BLaER1 treated with 17β-estradiol and CSF1 and Interleukin-3, amounts not matched to agents 10 nM and 100 nM (cell line): ENCODE measurements at regions not wholly inside any gene's neighbourhood (a gene's known extent, or its start where the extent isn't known, plus 50 kb on each side); places are given as distances from the start of the nearest gene placed in this dataset.
A peak's percentile ranks its signal among the peaks of the same experiment; 100 is the strongest.

Source experiments
- H3K27ac ChIP-seq, 11 experiments: shearing (Covaris generic); formaldehyde crosslinking; 2 replicates each; pipeline ENCODE4 v1.8.1; 2022
- H3K27me3 ChIP-seq, 11 experiments: shearing (Covaris generic); formaldehyde crosslinking; 2 replicates each; pipeline ENCODE4 v1.8.1; 2022
- H3K36me3 ChIP-seq, 11 experiments: shearing (Covaris generic); formaldehyde crosslinking; 2 replicates each; pipeline ENCODE4 v1.8.1; 2022
- H3K4me1 ChIP-seq, 10 experiments: shearing (Covaris generic); formaldehyde crosslinking; 2 replicates each; pipeline ENCODE4 v1.8.1; 2022
- H3K4me2 ChIP-seq, 11 experiments: shearing (Covaris generic); formaldehyde crosslinking; 2 replicates each; pipeline ENCODE4 v1.8.1; 2022
- H3K4me3 ChIP-seq, 10 experiments: shearing (Covaris generic); formaldehyde crosslinking; 2 replicates each; pipeline ENCODE4 v1.8.1; 2022
- H3K9ac ChIP-seq, 11 experiments: shearing (Covaris generic); formaldehyde crosslinking; 2 replicates each; pipeline ENCODE4 v1.8.1; 2022
- H3K9me3 ChIP-seq, 11 experiments: shearing (Covaris generic); formaldehyde crosslinking; replicated peaks in 1 of 11; 2 replicates each; pipeline ENCODE4 v1.8.1; 2022
- H4K20me1 ChIP-seq, 11 experiments: shearing (Covaris generic); formaldehyde crosslinking; 2 replicates each; pipeline ENCODE4 v1.8.1; 2022
- Cebpa-rat ChIP-seq, 11 experiments: shearing (Covaris generic); IDR thresholded peaks; 2 replicates each; pipeline ENCODE4 v1.8.1; 2022

DNA sequence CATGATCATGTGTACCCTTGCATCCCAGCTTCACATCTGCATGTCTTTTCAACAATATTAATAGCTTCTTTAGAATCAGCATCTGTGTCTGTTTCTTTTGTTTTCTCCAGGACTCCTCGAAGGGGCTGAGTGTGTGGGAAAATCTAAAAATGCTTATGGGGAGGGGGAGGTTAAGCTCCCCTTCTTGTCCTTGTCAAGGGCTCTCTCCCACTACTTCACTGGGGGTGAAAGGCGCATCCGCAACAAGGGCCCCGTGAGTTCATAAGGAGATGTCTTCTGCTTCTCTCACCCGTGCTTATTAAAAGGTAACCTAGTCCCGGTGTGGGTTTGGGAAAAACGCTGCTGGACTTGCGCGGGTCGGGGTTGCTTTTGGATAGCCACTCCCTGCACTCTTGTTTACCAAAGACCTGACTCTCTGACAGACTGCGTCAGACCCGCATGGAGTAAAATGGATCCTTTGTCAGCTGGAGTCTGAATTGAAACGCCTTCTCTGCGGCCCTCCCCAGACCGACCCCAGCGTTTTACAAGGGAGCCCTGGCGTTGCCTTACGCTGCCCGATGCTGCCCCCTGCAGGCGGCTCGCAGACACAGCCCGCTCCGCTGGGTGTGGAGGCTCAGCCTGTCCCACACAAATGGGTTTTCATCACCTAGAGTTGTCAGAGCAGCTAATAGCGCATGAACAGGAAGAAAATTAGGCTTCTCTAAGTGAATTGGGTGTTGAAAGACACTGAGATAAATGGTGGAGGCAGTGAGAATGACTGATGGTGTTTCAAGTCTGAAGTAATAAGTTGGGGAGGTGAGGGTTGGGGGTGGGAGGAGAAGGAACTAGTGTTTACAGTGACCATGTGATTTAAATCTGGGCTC lies 53.8 kb downstream of the IER5 start:
- no peaks in the 10 kb centered on the region for H4K20me1 ChIP-seq
- peaks cover 49 to 56% (median 51%) of the 10 kb centered on the region in 10 experiments for H3K4me1 ChIP-seq
- TF ChIP-seq Cebpa-rat (IDR thresholded peaks at IDR 0.05), result no peak
- peak overlapping the region; percentile 67 to 99 (median 83) for H3K4me2 ChIP-seq
- H3K9me3 ChIP-seq, result peaks cover 0 to 17% (median 12%) of the 10 kb centered on the region in 11 experiments; a peak in 17 of 22 replicates
- no peaks in the 10 kb centered on the region for H3K27me3 ChIP-seq
- peak overlapping the region in 1 of 10 experiments; percentile 21; a peak in 2 of 20 replicates for H3K4me3 ChIP-seq
- no peaks in the 10 kb centered on the region for H3K36me3 ChIP-seq
- H3K9ac ChIP-seq, result peak overlapping the region in 8 of 11 experiments; percentile 17 to 58 (median 34); a peak in 10 of 22 replicates
- H3K27ac ChIP-seq, result peak overlapping the region in 6 of 11 experiments; percentile 27 to 62 (median 52); a peak in 10 of 22 replicates

DNA sequence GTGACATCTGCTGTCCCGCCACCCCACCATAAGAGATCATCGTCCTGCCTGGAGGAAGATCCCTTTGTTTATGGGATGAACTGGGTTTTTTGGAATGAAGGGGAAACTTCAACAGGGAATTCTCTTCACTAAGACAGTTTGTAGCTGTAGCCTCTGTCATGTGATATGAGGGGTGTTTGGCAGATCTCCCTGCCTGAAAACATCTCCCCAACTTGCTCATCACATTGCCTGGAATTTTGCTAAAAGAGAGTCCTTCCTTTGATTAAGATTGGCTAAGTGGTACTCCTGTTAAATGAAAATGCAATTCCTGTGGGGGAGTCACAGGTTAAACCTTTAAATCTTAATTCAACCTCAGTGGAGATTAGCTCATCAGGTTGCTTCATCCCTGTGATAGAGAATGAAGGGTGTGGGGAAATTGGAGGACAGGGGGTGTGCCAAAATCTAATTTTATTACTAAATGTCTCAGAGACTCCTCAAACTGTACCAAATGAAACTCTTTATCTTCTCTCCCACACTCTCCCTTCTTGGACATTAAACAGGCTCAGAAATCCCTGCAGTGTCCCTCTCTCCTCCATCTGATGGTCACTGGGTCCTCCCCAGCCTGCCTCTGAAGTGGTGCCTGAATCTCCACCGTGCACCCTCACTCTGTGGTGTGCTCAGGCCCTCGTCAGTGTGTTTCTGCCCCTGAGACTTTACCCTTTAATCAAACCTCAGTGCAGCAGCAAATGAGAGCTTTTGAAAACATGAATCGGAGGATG lies 54.8 kb downstream of the IER5 start:
- TF ChIP-seq Cebpa-rat (IDR thresholded peaks at IDR 0.05), result no peak
- peak overlapping the region in 1 of 11 experiments; percentile 36; a peak in 1 of 22 replicates for H3K9ac ChIP-seq

DNA sequence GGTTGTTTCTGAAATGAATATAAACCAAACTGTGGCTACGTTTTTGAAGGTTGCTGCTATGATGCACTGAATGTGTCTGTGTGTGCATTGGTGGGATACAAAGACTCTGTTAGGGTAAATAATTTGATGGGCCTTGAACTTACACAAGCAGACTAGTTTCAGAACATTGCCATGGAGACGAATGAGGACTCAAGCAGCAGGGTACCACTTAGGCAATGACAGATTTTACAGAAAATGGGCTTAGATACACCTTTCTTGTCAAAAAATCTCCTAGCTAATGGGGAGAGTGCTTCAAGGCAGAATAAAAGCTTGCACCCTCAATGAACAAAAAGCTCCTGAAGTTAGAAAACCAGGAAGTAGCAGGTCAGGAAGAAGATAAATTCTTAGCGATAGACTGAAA lies 55.7 kb downstream of the IER5 start:
- Histone ChIP-seq H3K4me2 (no peak overlapping the region), H3K9me3 (peaks cover 0 to 17% (median 12%) of the 10 kb centered on the region in 11 experiments; a peak in 17 of 22 replicates), H3K9ac (no peak overlapping the region), H3K27ac (no peak overlapping the region), H3K27me3 (no peaks in the 10 kb centered on the region), H4K20me1 (no peaks in the 10 kb centered on the region), H3K36me3 (no peaks in the 10 kb centered on the region), H3K4me3 (no peak overlapping the region), H3K4me1 (peaks cover 37 to 47% (median 44%) of the 10 kb centered on the region in 10 experiments)
- TF ChIP-seq Cebpa-rat (IDR thresholded peaks at IDR 0.05), result no peak

More for the DNA sequence above, 54.8 kb downstream of the IER5 start:
- no peak overlapping the region for H3K27ac ChIP-seq
- peaks cover 41 to 47% (median 44%) of the 10 kb centered on the region in 10 experiments for H3K4me1 ChIP-seq
- no peak overlapping the region for H3K4me2 ChIP-seq
- H3K9me3 ChIP-seq, result peaks cover 0 to 17% (median 12%) of the 10 kb centered on the region in 11 experiments; a peak in 17 of 22 replicates
- no peaks in the 10 kb centered on the region for H3K27me3 ChIP-seq
- H3K4me3 ChIP-seq, result no peak overlapping the region
- no peaks in the 10 kb centered on the region for H4K20me1 ChIP-seq
- H3K36me3 ChIP-seq, result no peaks in the 10 kb centered on the region

DNA sequence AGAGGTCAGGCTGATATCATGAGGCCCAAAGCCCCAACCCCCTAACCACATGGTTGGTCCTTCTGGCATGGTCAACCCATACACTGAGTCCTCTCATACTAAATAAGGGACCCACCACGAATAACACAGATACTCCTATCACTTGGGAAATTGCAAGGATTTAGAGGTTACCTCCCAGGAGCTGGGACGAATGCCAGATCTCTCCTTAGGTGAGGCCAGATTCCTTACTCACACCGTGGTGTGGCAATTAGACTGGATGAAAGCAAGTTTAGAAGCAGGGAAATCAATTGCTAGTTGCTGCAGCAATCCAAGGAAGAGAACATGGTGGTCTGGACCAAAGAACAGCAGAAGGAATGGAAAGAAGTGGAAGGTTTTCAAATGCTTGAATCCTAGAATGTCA lies 60.1 kb downstream of the IER5 start:
- Histone ChIP-seq H4K20me1 (no peaks in the 10 kb centered on the region; a peak in 1 of 22 replicates), H3K36me3 (no peaks in the 10 kb centered on the region), H3K27ac (peak overlapping the region in 5 of 11 experiments; percentile 13 to 68 (median 36); a peak in 8 of 22 replicates), H3K4me1 (peaks cover 43 to 58% (median 55%) of the 10 kb centered on the region in 10 experiments), H3K27me3 (no peaks in the 10 kb centered on the region; a peak in 1 of 22 replicates), H3K9me3 (peaks cover 0 to 17% (median 12%) of the 10 kb centered on the region in 11 experiments; a peak in 17 of 22 replicates), H3K4me2 (peak overlapping the region; percentile 68 to 88 (median 79); a peak in 21 of 22 replicates), H3K9ac (no peak overlapping the region), H3K4me3 (no peak overlapping the region)
- TF ChIP-seq Cebpa-rat (IDR thresholded peaks at IDR 0.05), result no peak

DNA sequence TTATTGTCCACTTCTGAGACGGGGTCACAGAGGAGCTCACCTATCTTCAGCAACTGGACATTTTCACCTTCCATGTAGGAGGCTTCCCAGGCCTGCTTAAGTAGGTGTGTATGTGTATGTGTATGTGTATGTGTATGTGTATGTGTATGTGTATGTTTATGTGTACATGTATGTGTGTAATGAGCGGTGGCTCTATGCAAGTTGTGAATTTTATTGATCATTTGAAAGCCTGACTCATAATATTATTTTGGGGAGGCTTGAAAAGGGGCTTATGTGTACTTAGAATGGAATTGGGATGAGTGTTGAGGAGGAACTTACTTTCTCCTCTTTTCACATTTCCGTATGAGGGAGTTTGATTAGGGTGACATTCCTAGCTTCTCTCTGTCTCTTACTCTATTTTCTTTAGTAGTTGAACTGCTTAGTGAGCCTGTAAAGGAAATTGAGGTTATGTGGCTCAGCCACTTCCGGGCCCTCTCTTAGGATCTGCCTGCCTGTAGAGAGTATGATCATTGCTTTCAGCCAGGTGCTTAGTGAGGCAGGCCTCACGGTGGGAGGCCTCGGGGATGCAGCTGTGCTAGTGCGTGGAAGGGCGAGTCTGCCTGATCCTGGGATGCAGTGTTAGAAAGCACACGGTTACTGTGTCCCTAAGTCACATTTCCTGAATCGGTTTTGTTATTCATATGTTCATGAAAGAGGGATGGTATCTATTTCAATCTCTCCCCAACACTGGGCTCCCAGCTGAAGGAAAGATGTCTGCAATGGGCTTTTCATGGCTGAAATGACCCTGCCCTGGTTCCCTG lies 61.0 kb downstream of the IER5 start:
- H3K4me2 ChIP-seq, result peak overlapping the region; percentile 68 to 88 (median 79)
- TF ChIP-seq Cebpa-rat (IDR thresholded peaks at IDR 0.05), result no peak
- H3K27me3 ChIP-seq, result no peaks in the 10 kb centered on the region; a peak in 1 of 22 replicates
- no peaks in the 10 kb centered on the region; a peak in 1 of 22 replicates for H4K20me1 ChIP-seq
- H3K4me1 ChIP-seq, result peaks cover 46 to 61% (median 58%) of the 10 kb centered on the region in 10 experiments
- peak overlapping the region in 4 of 11 experiments; percentile 6 to 48 (median 24); a peak in 3 of 22 replicates for H3K9ac ChIP-seq
- H3K4me3 ChIP-seq, result peak overlapping the region in 3 of 10 experiments; percentile 5 to 25 (median 12); a peak in 2 of 20 replicates
- peak overlapping the region in 8 of 11 experiments; percentile 13 to 68 (median 45); a peak in 13 of 22 replicates for H3K27ac ChIP-seq
- no peaks in the 10 kb centered on the region for H3K36me3 ChIP-seq
- H3K9me3 ChIP-seq, result peaks cover 0 to 19% (median 12%) of the 10 kb centered on the region in 11 experiments; a peak in 19 of 22 replicates

DNA sequence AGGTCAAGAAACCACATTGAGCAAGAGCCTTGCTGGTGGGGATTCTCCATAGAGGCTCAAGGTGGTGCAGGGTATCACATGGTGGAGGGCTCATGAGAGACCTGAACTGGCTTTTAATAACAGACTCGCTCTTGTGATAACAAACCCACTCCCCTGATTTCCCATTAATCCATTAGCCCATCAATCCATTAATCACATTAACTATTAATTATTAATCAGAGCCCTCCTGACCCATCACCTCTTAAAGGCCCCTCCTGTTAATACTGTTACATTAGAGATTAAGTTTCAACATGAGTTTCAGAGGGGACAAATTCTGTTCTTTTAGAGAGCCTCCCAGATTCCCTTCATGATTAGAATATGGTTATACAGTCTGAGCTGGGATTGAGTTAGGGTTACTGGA lies 61.8 kb downstream of the IER5 start:
- Histone ChIP-seq H3K36me3 (no peaks in the 10 kb centered on the region), H3K27ac (peak overlapping the region in 7 of 11 experiments; percentile 6 to 68 (median 54); a peak in 11 of 22 replicates), H4K20me1 (no peaks in the 10 kb centered on the region; a peak in 1 of 22 replicates), H3K4me2 (peak overlapping the region; percentile 68 to 88 (median 79)), H3K4me1 (peaks cover 46 to 61% (median 58%) of the 10 kb centered on the region in 10 experiments), H3K9ac (peak overlapping the region in 1 of 11 experiments; percentile 32; a peak in 1 of 22 replicates), H3K4me3 (peak overlapping the region in 1 of 10 experiments; percentile 12; a peak in 1 of 20 replicates), H3K9me3 (peaks cover 0 to 25% (median 14%) of the 10 kb centered on the region in 11 experiments; a peak in 19 of 22 replicates), H3K27me3 (no peaks in the 10 kb centered on the region; a peak in 1 of 22 replicates)
- no peak for TF ChIP-seq Cebpa-rat (IDR thresholded peaks at IDR 0.05)

DNA sequence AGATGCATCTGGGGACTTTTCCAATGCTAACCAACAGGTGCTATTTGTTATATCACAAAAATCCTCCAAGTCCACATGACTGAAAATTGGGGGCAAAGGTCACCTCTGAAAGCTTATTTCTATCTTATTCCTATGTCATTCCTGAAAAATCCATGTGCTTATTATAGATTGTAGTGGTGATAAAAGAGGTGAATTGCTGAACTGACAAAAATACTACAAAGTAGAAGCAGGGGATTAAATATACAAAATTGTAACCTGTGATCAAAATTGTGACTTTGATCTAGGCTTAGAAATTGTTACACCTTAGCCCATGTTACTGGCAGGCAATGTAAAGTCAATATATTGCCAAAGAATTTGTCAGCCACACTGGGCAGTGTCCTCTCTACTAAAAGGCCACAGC lies 62.3 kb downstream of the IER5 start:
- TF ChIP-seq Cebpa-rat (IDR thresholded peaks at IDR 0.05), result no peak
- Histone ChIP-seq H3K4me2 (peak overlapping the region in 10 of 11 experiments; percentile 68 to 88 (median 79); a peak in 20 of 22 replicates), H3K4me3 (no peak overlapping the region), H3K27me3 (no peaks in the 10 kb centered on the region; a peak in 1 of 22 replicates), H3K9ac (no peak overlapping the region), H3K27ac (peak overlapping the region in 2 of 11 experiments; percentile 65 to 68; a peak in 4 of 22 replicates), H3K36me3 (no peaks in the 10 kb centered on the region), H3K4me1 (peaks cover 46 to 61% (median 58%) of the 10 kb centered on the region in 10 experiments), H3K9me3 (peaks cover 0 to 23% (median 12%) of the 10 kb centered on the region in 11 experiments; a peak in 19 of 22 replicates), H4K20me1 (no peaks in the 10 kb centered on the region; a peak in 1 of 22 replicates)
